Memory B cell (primary cell): ENCODE measurements at regions not wholly inside any gene's neighbourhood (a gene's known extent, or its start where the extent isn't known, plus 50 kb on each side); places are given as distances from the start of the nearest gene placed in this dataset.

ENCODE experiments used
- ATAC-seq: fragments of 150-1000 bp; cut with Tn5 transposase; 2 replicates; pipeline ENCODE4 v1.10.0; 2021; ENCODE audit warnings: low read depth, mild to moderate bottlenecking, moderate library complexity
- DNase-seq, 2 donors: peaks; one replicate each; pipeline ENCODE4 v3.0.0; 2022; ENCODE audit warnings: low spot score in 2 of 2
- H3K27ac Mint-ChIP-seq: one replicate; pipeline ENCODE4 v1.8.0; 2022; ENCODE audit warnings: mild to moderate bottlenecking, moderate library complexity, mixed read lengths
- H3K27me3 Mint-ChIP-seq: one replicate; pipeline ENCODE4 v1.8.0; 2022; ENCODE audit warnings: mixed read lengths
- H3K36me3 Mint-ChIP-seq: one replicate; pipeline ENCODE4 v1.8.0; 2022; ENCODE audit warnings: mild to moderate bottlenecking, mixed read lengths
- H3K4me1 Mint-ChIP-seq: one replicate; pipeline ENCODE4 v1.8.0; 2022; ENCODE audit warnings: mixed read lengths
- H3K4me3 Mint-ChIP-seq: one replicate; pipeline ENCODE4 v1.8.0; 2022; ENCODE audit warnings: mild to moderate bottlenecking, moderate library complexity, mixed read lengths
- H3K9me3 Mint-ChIP-seq: one replicate; pipeline ENCODE4 v1.8.0; 2022; ENCODE audit warnings: mixed read lengths

- Mint-ChIP-seq H3K36me3 (no peaks in the 10 kb centered on the region), H3K27ac (no peak overlapping the region), H3K27me3 (peaks cover 2% of the 10 kb centered on the region), H3K9me3 (no peaks in the 10 kb centered on the region), H3K4me3 (no peak overlapping the region), H3K4me1 (no peaks in the 10 kb centered on the region)
- ATAC-seq (no peak), DNase-seq (no peak)
Observed at GRCh38 chr3:137264843-137265330, 307.1 kb downstream of the IL20RB start.

GRCh38 chr3:137282871-137283270 is 325.1 kb downstream of the IL20RB start:
- peaks cover 5% of the 10 kb centered on the region for H3K9me3 Mint-ChIP-seq
- ATAC-seq: no peak
- no peak overlapping the region for H3K4me3 Mint-ChIP-seq
- no peaks in the 10 kb centered on the region for H3K4me1 Mint-ChIP-seq
- H3K27ac Mint-ChIP-seq: no peak overlapping the region
- H3K27me3 Mint-ChIP-seq: no peaks in the 10 kb centered on the region
- no peaks in the 10 kb centered on the region for H3K36me3 Mint-ChIP-seq
- DNase-seq: no peak

- Mint-ChIP-seq H3K4me3 (no peak overlapping the region), H3K27ac (no peak overlapping the region), H3K4me1 (no peaks in the 10 kb centered on the region), H3K9me3 (peaks cover 7% of the 10 kb centered on the region), H3K27me3 (no peaks in the 10 kb centered on the region), H3K36me3 (no peaks in the 10 kb centered on the region)
- DNase-seq: no peak
- ATAC-seq: no peak
Observed at GRCh38 chr3:137285924-137286323, 328.1 kb downstream of the IL20RB start.

GRCh38 chr3:137293086-137293485 is 335.3 kb downstream of the IL20RB start:
- Mint-ChIP-seq H3K9me3 (peaks cover 5% of the 10 kb centered on the region), H3K27me3 (no peaks in the 10 kb centered on the region), H3K4me1 (no peaks in the 10 kb centered on the region), H3K36me3 (no peaks in the 10 kb centered on the region), H3K27ac (no peak overlapping the region), H3K4me3 (no peak overlapping the region)
- DNase-seq (no peak), ATAC-seq (no peak)

- H3K4me3 Mint-ChIP-seq: no peak overlapping the region
- no peaks in the 10 kb centered on the region for H3K36me3 Mint-ChIP-seq
- H3K4me1 Mint-ChIP-seq: no peaks in the 10 kb centered on the region
- peaks cover 3% of the 10 kb centered on the region for H3K9me3 Mint-ChIP-seq
- no peaks in the 10 kb centered on the region for H3K27me3 Mint-ChIP-seq
- H3K27ac Mint-ChIP-seq: no peak overlapping the region
- no peak for ATAC-seq
- no peak for DNase-seq
Observed at GRCh38 chr3:137294139-137294538, 336.4 kb downstream of the IL20RB start.

GRCh38 chr3:137294839-137295238 is 337.1 kb downstream of the IL20RB start:
- Mint-ChIP-seq H3K9me3 (peaks cover 3% of the 10 kb centered on the region), H3K27me3 (no peaks in the 10 kb centered on the region), H3K27ac (no peak overlapping the region), H3K36me3 (no peaks in the 10 kb centered on the region), H3K4me3 (no peak overlapping the region), H3K4me1 (no peaks in the 10 kb centered on the region)
- ATAC-seq: no peak
- no peak for DNase-seq

GRCh38 chr3:137295336-137295735 is 337.6 kb downstream of the IL20RB start:
- Mint-ChIP-seq H3K4me3 (no peak overlapping the region), H3K36me3 (no peaks in the 10 kb centered on the region), H3K27ac (no peak overlapping the region), H3K4me1 (no peaks in the 10 kb centered on the region), H3K27me3 (no peaks in the 10 kb centered on the region), H3K9me3 (peaks cover 3% of the 10 kb centered on the region)
- no peak for DNase-seq
- no peak for ATAC-seq

GRCh38 chr3:137296116-137296515 is 338.3 kb downstream of the IL20RB start:
- Mint-ChIP-seq H3K9me3 (peaks cover 2% of the 10 kb centered on the region), H3K36me3 (no peaks in the 10 kb centered on the region), H3K4me3 (no peak overlapping the region), H3K4me1 (no peaks in the 10 kb centered on the region), H3K27ac (no peak overlapping the region), H3K27me3 (no peaks in the 10 kb centered on the region)
- DNase-seq (no peak), ATAC-seq (no peak)

- H3K27ac Mint-ChIP-seq: no peak overlapping the region
- DNase-seq (no peak), ATAC-seq (no peak)
- H3K4me1 Mint-ChIP-seq: no peaks in the 10 kb centered on the region
- no peaks in the 10 kb centered on the region for H3K27me3 Mint-ChIP-seq
- peaks cover 2% of the 10 kb centered on the region for H3K9me3 Mint-ChIP-seq
- no peaks in the 10 kb centered on the region for H3K36me3 Mint-ChIP-seq
- H3K4me3 Mint-ChIP-seq: no peak overlapping the region
Observed at GRCh38 chr3:137297770-137298169, 340.0 kb downstream of the IL20RB start.

GRCh38 chr3:137300703-137301102 is 342.9 kb downstream of the IL20RB start:
- Mint-ChIP-seq H3K4me1 (no peaks in the 10 kb centered on the region), H3K27me3 (no peaks in the 10 kb centered on the region), H3K9me3 (peaks cover 3% of the 10 kb centered on the region), H3K4me3 (no peak overlapping the region), H3K36me3 (no peaks in the 10 kb centered on the region), H3K27ac (no peak overlapping the region)
- no peak for DNase-seq
- ATAC-seq: no peak

- Mint-ChIP-seq H3K4me1 (no peaks in the 10 kb centered on the region), H3K9me3 (peaks cover 5% of the 10 kb centered on the region), H3K36me3 (no peaks in the 10 kb centered on the region), H3K4me3 (no peak overlapping the region), H3K27ac (no peak overlapping the region), H3K27me3 (no peaks in the 10 kb centered on the region)
- ATAC-seq (no peak), DNase-seq (no peak)
Observed at GRCh38 chr3:137304313-137305056, 346.7 kb downstream of the IL20RB start.

GRCh38 chr3:137324114-137324513 is 366.3 kb downstream of the IL20RB start:
- ATAC-seq (no peak), DNase-seq (no peak)
- H3K27me3 Mint-ChIP-seq: no peaks in the 10 kb centered on the region
- peaks cover 1% of the 10 kb centered on the region for H3K9me3 Mint-ChIP-seq
- H3K4me3 Mint-ChIP-seq: no peak overlapping the region
- H3K27ac Mint-ChIP-seq: no peak overlapping the region
- no peaks in the 10 kb centered on the region for H3K36me3 Mint-ChIP-seq
- no peaks in the 10 kb centered on the region for H3K4me1 Mint-ChIP-seq

- Mint-ChIP-seq H3K27me3 (no peaks in the 10 kb centered on the region), H3K9me3 (peaks cover 1% of the 10 kb centered on the region), H3K4me3 (no peak overlapping the region), H3K27ac (no peak overlapping the region), H3K36me3 (no peaks in the 10 kb centered on the region), H3K4me1 (no peaks in the 10 kb centered on the region)
- no peak for DNase-seq
- no peak for ATAC-seq
Observed at GRCh38 chr3:137325170-137325569, 367.4 kb downstream of the IL20RB start.

GRCh38 chr3:137325934-137326333 is 368.2 kb downstream of the IL20RB start:
- H3K4me1 Mint-ChIP-seq: no peaks in the 10 kb centered on the region
- no peak overlapping the region for H3K27ac Mint-ChIP-seq
- no peak for ATAC-seq
- no peaks in the 10 kb centered on the region for H3K36me3 Mint-ChIP-seq
- H3K4me3 Mint-ChIP-seq: no peak overlapping the region
- H3K27me3 Mint-ChIP-seq: no peaks in the 10 kb centered on the region
- DNase-seq: no peak
- peaks cover 3% of the 10 kb centered on the region for H3K9me3 Mint-ChIP-seq

GRCh38 chr3:137329594-137329993 is 371.8 kb downstream of the IL20RB start:
- DNase-seq (no peak), ATAC-seq (no peak)
- Mint-ChIP-seq H3K9me3 (peaks cover 7% of the 10 kb centered on the region), H3K4me3 (no peak overlapping the region), H3K27me3 (no peaks in the 10 kb centered on the region), H3K36me3 (no peaks in the 10 kb centered on the region), H3K4me1 (no peaks in the 10 kb centered on the region), H3K27ac (no peak overlapping the region)
